ENCODE measurements at regions not wholly inside any gene's neighbourhood (a gene's known extent, or its start where the extent isn't known, plus 50 kb on each side); places are given as distances from the start of the nearest gene placed in this dataset.

- no peak for TF ChIP-seq CTCF (IDR thresholded peaks at IDR 0.05; ENCODE audit: low read depth, low read length, missing control alignments)
- no peak overlapping the region for H3K4me3 ChIP-seq (replicated peaks; ENCODE audit: low read depth, low read length)
- DNase-seq (ENCODE audit: extremely low read depth, low read depth) = no peak
These were observed 135.5 kb upstream of the SORCS3 start for GRCh38 chr10:104505521-104506042.

GRCh38 chr10:104509981-104510380 is 131.1 kb upstream of the SORCS3 start:
- no peak overlapping the region for H3K4me3 ChIP-seq (replicated peaks; ENCODE audit: low read depth, low read length)
- no peak for TF ChIP-seq CTCF (IDR thresholded peaks at IDR 0.05; ENCODE audit: low read depth, low read length, missing control alignments)
- DNase-seq (ENCODE audit: extremely low read depth, low read depth) = no peak

- no peak for DNase-seq (ENCODE audit: extremely low read depth, low read depth)
- TF ChIP-seq CTCF (IDR thresholded peaks at IDR 0.05; ENCODE audit: low read depth, low read length, missing control alignments) = no peak
- no peak overlapping the region for H3K4me3 ChIP-seq (replicated peaks; ENCODE audit: low read depth, low read length)
These were observed 130.4 kb upstream of the SORCS3 start for GRCh38 chr10:104510644-104511043.

GRCh38 chr10:104512800-104513199 is 128.3 kb upstream of the SORCS3 start:
- no peak overlapping the region for H3K4me3 ChIP-seq (replicated peaks; ENCODE audit: low read depth, low read length)
- no peak for DNase-seq (ENCODE audit: extremely low read depth, low read depth)
- TF ChIP-seq CTCF (IDR thresholded peaks at IDR 0.05; ENCODE audit: low read depth, low read length, missing control alignments) = no peak

- no peak for DNase-seq (ENCODE audit: extremely low read depth, low read depth)
- no peak overlapping the region for H3K4me3 ChIP-seq (replicated peaks; ENCODE audit: low read depth, low read length)
- no peak for TF ChIP-seq CTCF (IDR thresholded peaks at IDR 0.05; ENCODE audit: low read depth, low read length, missing control alignments)
These were observed 125.4 kb upstream of the SORCS3 start for GRCh38 chr10:104515678-104516199.

GRCh38 chr10:104516986-104517385 is 124.1 kb upstream of the SORCS3 start:
- no peak for DNase-seq (ENCODE audit: extremely low read depth, low read depth)
- H3K4me3 ChIP-seq (replicated peaks; ENCODE audit: low read depth, low read length) = no peak overlapping the region
- no peak for TF ChIP-seq CTCF (IDR thresholded peaks at IDR 0.05; ENCODE audit: low read depth, low read length, missing control alignments)

- TF ChIP-seq CTCF (IDR thresholded peaks at IDR 0.05; ENCODE audit: low read depth, low read length, missing control alignments) = no peak
- no peak overlapping the region for H3K4me3 ChIP-seq (replicated peaks; ENCODE audit: low read depth, low read length)
- DNase-seq (ENCODE audit: extremely low read depth, low read depth) = no peak
These were observed 123.1 kb upstream of the SORCS3 start for GRCh38 chr10:104517946-104518345.
